ENCODE measurements at regions not wholly inside any gene's neighbourhood (a gene's known extent, or its start where the extent isn't known, plus 50 kb on each side); places are given as distances from the start of the nearest gene placed in this dataset.

GRCh38 chr2:155256803-155257202 lies 558.3 kb downstream of the KCNJ3 start:
- DNase-seq, result peak; percentile 80
- no CpG with 5 or more reads among the region's 6 CpGs for WGBS (ENCODE audit: extremely low coverage, insufficient read length, low lambda C conversion rate)
- no peak overlapping the region for H2BK120ac ChIP-seq (ENCODE audit: low read depth, low read length, poor library complexity, severe bottlenecking)

More at GRCh38 chr2:155256803-155257202, 558.3 kb downstream of the KCNJ3 start:
- Mint-ChIP-seq H3K9me3 (0 out of 5 replicates have a peak, but pooled peaks cover 0 to 3% of the 10 kb centered on the region in 2 experiments), H3K4me1 (peaks cover 5 to 11% of the 10 kb centered on the region in 2 experiments), H3K36me3 (ENCODE audit: insufficient read depth in 1 of 3, low read depth in 3 of 3) (no peaks in the 10 kb centered on the region), H3K27me3 (ENCODE audit: low read depth) (no peaks in the 10 kb centered on the region), H3K27ac (no peak overlapping the region), H3K4me3 (no peak overlapping the region)
- H3K23me2 ChIP-seq (ENCODE audit: insufficient read length, low read depth, low read length, poor library complexity, severe bottlenecking), result no peaks in the 10 kb centered on the region
- H3K56ac ChIP-seq (ENCODE audit: insufficient read length, low read depth, low read length), result no peak overlapping the region
- H3K18ac ChIP-seq (ENCODE audit: insufficient read length, low read depth, low read length), result no peak overlapping the region
- H3K27me3 ChIP-seq (ENCODE audit: insufficient read depth, low read length), result no peaks in the 10 kb centered on the region
- H4K8ac ChIP-seq (replicated peaks; ENCODE audit: insufficient read length, low read depth, low read length), result no peak overlapping the region
- H2BK12ac ChIP-seq (ENCODE audit: insufficient read length, low read depth, low read length), result no peak overlapping the region
- no peak overlapping the region for H3K23ac ChIP-seq (ENCODE audit: insufficient read length, low read depth, low read length)
- no peak overlapping the region for H3T11ph ChIP-seq (ENCODE audit: low read length)
- no peak overlapping the region for H3K4me2 ChIP-seq (ENCODE audit: insufficient read depth, insufficient read length, low read length)
- TF ChIP-seq CTCF (conservative IDR thresholded peaks at IDR 0.05), result peak; percentile 49
- H2BK20ac ChIP-seq (ENCODE audit: low read depth, low read length, poor library complexity, severe bottlenecking), result no peak overlapping the region
- no peak overlapping the region for H3K9ac ChIP-seq (ENCODE audit: extremely low read depth, insufficient read length, low read length)
- H3K14ac ChIP-seq (ENCODE audit: insufficient read depth, low read length), result no peak overlapping the region
- H4K5ac ChIP-seq (ENCODE audit: insufficient read length, low read depth, low read length), result no peak overlapping the region
- H3K79me2 ChIP-seq (ENCODE audit: insufficient read depth, low read length), result no peaks in the 10 kb centered on the region
- H3K4ac ChIP-seq (ENCODE audit: low read depth, low read length), result no peak overlapping the region
- H3K27ac ChIP-seq (ENCODE audit: insufficient read length, low read depth, low read length), result no peak overlapping the region
- H4K91ac ChIP-seq (ENCODE audit: insufficient read length, low read depth, low read length), result no peak overlapping the region
- H2AFZ ChIP-seq (ENCODE audit: low read length), result no peak overlapping the region
- no peaks in the 10 kb centered on the region for H3K9me3 ChIP-seq (ENCODE audit: control insufficient read depth, low read depth, low read length)
- H2BK5ac ChIP-seq (ENCODE audit: insufficient read length, low read length), result no peak overlapping the region
- no peak overlapping the region for H2BK15ac ChIP-seq (ENCODE audit: low read depth, low read length)
- no peaks in the 10 kb centered on the region for H3K4me1 ChIP-seq (ENCODE audit: insufficient read depth, low read length)
- H4K20me1 ChIP-seq (ENCODE audit: control insufficient read depth, insufficient read depth, insufficient read length), result no peaks in the 10 kb centered on the region
- H2AK5ac ChIP-seq (ENCODE audit: insufficient read length, low read length), result no peak overlapping the region
- H3K79me1 ChIP-seq (ENCODE audit: insufficient read depth, low read depth, low read length, poor library complexity, severe bottlenecking), result no peaks in the 10 kb centered on the region

Measured in H9 (cell line).